HG03097 (cell line): ENCODE measurements at regions not wholly inside any gene's neighbourhood (a gene's known extent, or its start where the extent isn't known, plus 50 kb on each side); places are given as distances from the start of the nearest gene placed in this dataset.

Experiments
- ATAC-seq: cut with Tn5 transposase; IDR thresholded peaks from one replicate; pipeline ENCODE4 v1.9.1; 2021; ENCODE audit not compliant: unreplicated experiment, low FRiP score

DNA sequence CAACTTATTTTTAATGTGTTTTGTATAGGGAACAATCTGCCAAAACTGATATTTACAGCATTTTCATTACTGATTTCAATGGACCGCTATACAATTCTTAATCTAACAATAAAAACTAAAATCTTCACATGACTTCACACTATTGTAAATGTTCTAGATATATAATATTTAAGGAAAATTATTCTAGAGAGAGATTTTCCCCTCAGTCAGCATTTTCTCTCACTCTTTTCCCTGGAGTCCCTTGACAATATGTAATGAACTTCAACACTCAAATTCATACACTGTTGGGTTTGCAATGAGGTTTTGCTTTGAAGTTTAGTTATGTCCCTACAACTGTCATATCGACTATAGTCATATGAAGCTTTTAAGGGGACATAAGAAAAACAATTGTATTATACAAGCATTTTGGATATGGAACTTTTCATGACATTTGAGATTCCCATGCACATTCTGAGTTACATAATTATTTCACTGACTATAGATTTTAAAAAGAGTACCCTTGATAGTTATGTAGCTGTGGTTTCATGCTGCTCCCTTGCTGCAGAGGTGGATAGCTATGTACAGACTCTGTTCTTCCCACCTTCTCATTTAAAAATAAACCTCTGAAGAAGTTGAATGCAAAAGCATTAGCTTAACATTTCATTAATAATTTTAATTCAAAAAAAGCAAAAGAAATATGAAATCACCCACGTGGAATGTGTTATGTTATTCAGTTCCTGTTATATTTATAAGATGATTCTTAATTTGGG is 338.5 kb downstream of the AKAIN1 start:
- no peak for ATAC-seq

DNA sequence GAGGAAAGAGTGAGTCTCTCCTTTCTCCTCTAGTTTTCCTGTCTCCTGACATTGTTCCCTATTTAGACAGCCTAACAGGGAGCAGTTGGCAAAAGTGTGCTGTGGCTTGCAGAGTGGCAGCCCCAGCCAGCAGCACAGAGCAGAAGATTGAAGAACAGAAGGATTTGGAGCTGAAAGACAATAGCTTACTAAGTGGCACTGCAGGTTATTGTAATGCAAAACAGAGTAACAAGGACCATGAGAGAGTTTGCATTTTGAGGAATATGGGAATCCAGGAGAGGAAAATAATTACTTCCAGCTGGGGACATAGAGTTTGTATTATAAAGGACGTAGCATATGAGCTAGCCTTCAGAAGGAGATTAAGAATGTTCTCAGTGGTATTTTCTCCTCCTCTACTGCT is 342.4 kb downstream of the AKAIN1 start:
- no peak for ATAC-seq

DNA sequence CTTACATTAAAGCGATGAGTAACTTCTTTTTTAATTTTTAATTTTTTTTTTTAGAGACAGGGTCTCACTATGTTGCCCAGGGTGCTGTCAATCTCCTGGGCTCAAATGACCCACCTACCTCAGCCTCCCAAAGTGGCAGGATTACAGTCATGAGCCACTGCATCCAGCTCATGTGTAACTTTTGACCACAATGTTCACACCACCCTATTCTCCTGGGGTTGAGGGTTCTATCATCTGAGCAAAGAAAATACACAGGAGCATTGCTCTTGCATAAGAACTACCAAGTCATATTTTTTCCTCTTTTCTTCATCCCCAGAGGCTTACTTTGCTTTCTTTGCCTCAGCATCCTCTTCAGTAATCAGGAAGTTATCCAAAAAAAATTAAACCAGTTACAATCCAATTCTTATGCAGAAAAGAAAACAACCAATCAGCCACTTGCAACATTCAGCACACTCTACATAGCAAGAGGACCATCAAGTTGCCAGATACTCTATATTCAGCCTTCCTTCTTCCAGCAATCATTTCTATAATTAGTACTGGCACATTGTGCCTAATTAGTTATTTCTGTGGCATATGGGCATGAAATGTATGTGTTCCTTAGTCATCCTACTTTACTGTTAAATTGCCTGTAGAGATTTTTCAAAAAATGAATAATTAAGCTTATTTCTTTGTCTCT is 345.6 kb downstream of the AKAIN1 start:
- ATAC-seq: no peak

DNA sequence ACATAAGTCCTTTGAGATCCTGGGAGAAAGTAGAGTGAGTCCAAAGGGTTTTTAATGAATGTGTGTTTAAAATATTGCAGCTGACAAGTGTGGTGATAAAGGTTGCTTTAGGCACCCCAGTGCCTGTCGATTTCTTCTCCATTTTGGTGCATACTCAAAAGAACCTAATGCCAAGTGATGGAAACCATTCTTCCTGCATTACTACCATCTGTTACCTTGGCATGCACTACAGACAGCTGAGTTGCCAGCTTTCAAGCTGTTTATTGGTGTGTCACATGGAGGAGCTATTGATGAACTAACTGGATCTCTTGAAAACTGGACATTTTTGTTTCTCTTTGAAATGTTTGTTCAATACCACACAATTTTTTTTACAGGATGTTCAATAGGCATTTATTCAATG is 350.0 kb downstream of the AKAIN1 start:
- no peak for ATAC-seq

DNA sequence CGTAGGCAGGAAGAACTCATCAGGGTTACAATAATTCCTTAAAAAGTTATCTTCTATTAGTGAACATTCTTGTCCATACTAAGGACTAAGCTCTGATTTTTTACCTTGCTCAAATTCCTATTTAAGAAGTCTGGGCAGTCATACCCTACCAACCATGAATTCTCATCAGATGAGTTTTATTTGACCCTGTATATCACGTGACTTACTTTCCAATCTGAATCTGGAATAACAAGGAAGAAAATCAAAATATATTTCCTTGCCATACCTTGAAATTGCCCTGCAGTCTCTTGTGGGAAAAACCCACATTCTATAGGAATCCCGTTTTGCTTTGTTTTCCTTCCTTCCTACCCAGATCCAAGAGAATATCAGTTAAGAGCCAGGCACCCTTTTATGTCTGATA is 352.7 kb downstream of the AKAIN1 start:
- no peak for ATAC-seq

DNA sequence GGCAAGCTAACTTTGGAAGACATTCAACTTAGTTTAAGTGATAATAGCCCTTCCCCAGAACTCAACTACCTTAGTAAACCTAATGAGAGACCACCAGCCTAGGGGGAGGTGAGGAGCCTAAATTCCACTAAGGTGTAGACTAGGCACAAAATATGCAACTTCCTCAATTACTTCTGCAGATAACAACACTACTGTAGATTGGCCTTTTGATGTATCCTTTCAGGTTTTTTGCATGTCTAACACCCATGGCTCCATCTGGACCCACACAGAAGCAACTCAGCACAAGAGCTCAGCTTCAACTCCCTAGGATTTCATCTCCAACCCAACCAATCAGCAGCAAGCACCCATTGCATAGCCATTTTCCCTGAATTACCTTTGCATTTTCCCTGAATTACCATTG is 353.3 kb downstream of the AKAIN1 start:
- no peak for ATAC-seq

DNA sequence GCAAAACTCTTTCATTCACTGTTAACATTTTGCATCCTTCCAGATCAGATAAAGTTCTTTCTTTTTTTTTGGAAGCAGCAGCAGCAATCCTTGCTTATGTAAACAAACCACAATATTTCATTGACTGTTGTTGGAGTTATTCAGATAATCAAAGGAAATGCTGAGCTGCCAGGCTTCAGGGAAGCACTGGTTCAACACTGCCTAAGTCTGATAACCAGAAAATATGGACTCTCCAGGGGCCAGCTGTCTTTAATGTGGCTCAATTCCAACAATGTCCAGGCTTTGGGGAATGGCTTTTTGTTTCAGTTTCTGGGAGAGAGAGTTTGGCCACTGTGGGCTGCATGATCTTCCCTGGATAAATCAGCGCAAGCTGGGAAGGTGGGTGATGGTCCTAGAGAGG is 354.3 kb downstream of the AKAIN1 start:
- no peak for ATAC-seq

DNA sequence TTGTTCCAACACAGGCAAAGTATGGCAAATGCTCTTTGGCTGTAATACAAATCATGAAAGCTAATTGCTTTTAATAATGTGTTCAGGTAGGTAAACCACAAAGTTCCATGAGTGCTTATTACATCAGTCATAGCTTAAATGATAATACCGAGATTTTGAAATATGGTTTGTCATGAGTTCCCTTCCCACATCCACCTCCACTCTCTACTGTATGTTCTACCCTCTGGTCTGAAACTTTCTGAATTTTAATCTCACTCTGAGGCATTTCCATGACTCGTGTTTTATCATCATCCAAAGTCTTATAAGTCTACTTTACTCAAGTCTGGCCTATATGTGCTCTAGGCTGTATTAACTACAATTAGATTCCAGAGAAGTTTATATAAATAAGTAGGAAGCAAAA is 354.8 kb downstream of the AKAIN1 start:
- ATAC-seq: no peak

DNA sequence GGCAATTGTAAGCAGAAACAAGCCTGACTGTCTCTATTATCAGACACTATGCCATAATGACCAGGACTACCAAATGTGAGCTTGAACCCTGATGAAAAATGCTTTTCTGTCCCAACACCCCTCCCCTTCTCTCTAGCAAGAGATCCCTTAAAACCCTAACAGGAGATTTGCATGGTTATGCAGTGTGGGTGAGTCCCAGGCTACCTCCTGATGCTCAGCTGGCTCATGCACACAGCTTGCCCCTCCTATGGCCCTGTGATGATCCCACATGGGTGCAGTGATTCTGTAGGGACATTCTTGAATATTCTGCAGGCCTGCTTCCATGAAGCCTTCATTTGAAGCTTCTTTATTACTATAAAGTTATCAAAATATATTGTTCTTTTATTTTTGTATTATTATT is 357.4 kb downstream of the AKAIN1 start:
- ATAC-seq: no peak

DNA sequence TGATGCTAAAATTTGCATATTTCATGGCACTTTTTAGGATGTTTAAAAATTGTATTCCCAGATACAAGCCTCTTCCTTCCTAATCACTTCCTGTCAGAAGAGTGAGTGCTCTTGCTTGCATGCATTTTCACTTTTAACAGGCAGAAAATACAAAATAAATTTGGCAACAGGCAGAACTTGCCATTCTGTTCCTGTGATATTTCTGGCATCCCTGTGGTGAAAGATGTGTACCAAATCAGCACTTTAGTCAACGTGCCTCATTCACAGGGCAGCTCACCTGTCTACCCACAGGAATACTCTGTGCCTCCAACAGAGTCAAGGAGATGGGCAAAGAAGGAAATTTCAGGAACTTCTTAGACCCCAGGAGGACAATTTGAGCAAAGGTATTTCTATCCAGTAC is 360.9 kb downstream of the AKAIN1 start:
- no peak for ATAC-seq

DNA sequence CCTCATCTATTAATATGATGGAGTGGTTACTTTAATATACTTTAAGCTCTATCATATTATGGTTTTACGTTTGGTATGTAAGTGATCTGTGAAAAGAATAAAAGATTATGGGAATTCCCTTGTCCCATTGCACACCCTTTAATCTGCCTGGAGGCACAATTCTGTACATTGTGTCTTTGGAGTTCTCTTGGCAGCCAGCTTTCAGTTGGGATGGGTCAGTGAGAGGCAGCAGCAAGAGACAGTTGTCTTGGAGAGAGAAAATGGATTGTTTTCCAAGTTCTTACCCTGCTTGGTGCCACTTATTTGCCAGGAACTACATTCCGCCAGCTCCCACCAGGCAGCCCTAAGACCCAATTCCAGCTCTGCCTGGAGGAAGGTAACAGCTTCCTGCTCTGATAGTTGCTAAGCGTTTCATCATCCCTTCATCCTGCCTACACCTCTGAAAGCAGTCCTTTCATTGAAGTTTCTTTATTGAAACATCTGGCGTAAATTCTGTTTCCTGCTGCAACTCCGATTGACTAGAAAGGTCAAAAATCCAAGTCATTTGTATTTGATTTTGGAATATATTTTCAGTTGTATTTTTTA is 365.2 kb downstream of the AKAIN1 start:
- no peak for ATAC-seq

DNA sequence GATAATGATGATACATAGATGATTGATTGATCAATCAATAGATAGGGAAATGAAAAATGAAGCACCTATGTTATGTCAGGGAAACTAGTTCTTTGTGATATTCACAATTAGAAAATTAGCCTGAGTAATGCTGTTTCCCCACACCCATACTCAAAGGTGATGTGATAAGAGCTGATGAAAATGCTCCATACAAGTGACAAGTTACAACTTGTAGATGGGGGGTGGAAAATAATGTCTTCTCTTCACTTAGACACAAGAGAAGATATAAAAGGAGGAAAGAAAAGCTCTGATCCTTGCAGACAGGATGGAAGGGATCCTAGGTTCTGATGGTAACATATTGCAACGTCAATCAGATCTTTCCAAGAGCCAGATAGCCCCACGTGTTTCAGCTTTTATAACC is 365.9 kb downstream of the AKAIN1 start:
- no peak for ATAC-seq

DNA sequence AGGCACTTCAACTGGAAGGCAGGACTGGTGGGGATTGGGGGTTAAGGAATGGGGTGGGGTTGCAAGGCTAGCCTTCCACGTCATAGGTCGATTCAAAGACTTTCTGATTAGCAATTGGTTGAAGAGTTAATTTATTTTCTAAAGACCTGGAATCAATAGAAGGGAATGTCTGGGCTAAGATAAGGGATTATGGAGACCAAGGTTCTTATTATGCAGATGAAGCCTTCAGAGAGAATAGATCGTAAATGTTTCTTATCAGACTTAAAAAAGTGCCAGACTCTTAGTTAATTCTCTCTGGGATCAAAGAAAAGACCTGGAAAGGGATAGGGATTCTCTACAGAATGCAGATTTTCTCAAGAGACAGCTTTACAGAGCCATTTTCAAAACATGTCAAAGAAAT is 368.0 kb upstream of the DLGAP1 start:
- ATAC-seq: no peak

DNA sequence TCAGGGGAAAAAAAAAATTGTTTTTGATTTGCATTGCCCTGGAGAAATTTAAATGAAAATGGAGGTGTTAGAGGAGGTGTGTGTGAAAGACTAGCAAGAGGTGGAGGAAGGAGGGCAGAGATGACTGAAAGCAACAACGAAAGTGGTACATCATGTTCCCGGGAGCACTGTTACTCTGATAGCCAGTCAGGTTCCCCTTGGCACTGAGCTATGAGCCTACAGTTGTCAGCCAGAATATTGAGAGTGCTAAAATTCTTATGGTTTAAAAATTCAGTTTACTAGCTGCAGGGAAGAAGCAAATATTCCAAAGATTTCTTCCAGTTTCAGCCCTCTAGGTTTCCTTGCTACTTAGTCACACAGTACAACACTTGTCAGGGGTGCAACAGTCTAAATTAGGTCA is 366.7 kb upstream of the DLGAP1 start:
- no peak for ATAC-seq

DNA sequence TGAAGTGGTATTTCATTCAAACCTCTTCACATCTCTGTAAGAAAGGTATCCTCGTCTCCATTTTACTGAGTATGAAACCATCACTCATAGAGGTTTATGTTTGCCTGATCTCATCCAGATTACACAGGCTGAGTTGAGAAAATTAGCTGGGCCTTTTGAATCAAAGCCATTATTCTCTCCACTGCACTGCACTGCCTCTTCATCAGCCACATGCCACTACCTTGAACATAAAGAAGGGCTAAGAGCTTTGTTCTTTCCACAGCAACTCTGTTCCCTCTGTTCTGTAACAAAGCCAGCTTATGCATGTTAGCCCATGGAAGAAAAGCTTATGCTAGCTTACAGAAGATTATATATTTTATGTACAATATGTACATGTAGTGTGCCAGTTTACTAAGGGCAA is 362.6 kb upstream of the DLGAP1 start:
- no peak for ATAC-seq

DNA sequence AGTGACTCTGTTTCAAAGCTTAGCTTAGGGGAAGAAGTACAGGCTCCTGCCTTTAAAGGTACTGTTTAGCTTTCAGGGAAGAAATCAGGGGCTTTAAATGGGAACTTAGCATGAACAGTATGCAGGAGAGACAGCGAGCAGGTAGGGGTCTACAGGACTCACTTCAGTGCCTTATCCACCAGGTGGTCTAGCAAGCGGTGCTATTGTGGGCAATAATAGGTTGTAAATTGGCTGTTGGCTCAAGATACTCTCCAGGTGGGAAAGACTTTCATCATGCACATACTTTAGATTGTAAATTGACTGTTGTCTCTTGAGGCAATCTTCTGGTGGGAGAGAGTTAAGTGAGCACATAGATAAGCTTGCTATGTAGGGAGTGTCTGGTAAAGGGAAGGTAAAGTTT is 358.6 kb upstream of the DLGAP1 start:
- no peak for ATAC-seq

DNA sequence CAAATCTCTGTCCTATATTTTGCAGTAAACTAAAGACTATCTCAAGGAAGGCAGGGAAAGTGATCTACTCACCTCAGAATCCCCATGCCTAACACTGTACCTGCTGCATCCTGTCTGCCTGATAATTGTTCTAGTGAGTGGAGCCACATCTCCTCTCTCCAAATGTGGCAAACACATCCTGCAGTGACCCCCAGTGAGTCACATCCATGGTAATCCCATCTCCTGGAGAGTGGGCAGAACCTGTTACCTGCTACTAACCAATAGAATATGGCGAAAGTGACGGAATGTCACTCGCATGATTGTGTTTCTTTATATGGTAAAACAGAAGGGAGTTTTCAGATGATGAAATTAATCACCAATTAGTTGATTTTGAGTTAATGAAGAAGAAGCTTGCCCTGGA is 353.8 kb upstream of the DLGAP1 start:
- ATAC-seq: no peak

DNA sequence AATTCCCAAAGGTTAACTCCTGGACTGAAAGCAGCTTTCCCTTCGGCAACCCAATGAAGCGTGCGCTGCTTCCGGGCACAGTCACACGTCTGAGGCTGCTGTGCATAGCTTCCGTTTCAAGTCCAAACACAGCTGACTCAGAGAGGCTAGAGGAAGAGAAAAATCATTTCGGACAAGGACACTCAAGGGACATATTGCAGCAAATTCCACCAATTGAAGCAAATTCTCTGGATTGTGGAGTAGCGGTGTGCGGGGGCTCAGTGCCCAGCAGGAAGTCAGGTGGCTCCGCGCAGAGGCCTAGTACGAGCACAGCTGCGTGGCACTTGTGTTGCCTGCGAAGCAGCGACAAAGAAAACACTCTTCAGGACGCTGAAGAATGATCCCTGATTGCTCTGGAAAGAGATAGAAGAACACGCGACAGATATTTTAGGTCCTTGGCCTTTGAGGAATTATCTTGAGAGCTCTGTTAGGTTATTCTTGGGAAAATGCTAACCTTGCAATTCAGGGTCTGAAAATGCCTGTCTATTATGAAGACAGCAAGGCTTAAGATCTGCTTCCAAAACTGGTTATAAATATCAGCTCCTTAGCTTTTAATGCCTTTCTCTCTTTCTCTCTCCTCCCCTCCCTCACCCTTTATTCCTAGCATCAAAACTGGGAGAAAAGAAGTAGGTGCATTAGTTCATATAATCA is 352.6 kb upstream of the DLGAP1 start:
- no peak for ATAC-seq

DNA sequence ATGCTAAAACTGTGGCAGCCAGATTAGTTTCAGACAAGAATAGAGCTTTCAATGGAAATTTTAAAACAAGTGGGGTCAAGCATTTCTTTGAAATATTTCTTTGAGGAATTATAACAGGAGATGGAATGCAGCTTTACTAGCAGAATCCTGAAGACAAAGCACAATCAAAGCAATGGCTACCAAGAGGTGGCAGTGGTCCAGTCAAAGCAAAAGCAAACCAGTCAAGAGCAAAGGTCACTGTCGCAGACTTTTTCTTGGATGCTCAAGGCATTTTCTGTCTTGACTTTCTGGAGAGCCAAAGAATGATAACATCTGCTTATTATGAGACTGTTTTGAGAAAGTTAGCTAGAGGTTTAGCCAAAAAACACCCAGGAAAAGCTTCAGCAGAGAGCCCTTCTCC is 351.2 kb upstream of the DLGAP1 start:
- ATAC-seq: no peak

DNA sequence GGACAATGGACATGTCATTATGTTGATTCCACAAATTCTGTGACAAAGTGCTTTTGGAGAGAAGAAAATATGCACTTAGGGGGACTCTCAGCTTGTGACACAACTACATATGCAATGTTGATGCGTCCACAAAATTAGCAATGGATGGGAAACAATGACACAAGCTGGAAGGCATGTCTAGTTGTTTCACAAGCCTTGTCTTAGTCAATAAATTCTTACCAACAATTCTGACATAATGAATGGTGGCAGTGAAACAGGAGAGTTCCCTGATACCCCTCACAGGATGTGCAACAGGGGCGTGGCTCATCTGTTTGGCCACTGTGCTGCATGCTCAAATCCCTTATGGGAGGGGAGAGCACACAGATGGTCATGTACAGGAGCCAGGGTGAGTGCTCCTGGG is 347.2 kb upstream of the DLGAP1 start:
- ATAC-seq: no peak

DNA sequence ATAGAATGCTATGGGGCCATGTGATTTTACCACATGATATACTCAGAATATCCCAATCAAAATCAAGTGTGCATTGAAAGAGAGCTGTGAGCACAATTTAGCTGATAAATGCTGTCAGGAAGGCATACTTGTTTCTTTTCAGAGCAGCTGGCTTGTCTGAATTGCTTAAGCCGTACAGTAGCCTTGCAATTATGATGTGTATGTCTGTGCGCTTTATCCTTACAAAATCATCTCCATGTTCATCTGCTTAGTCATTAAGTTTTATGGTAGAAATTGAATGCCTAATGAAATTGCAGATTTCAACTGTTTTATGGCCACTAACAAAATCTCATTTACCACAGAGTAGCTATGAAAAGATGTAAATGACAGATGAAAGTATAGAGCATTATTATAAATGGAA is 346.0 kb upstream of the DLGAP1 start:
- ATAC-seq: no peak
